Endodermal cell (in vitro differentiated cells): ENCODE measurements at regions not wholly inside any gene's neighbourhood (a gene's known extent, or its start where the extent isn't known, plus 50 kb on each side); places are given as distances from the start of the nearest gene placed in this dataset.

Experiments used
- DNase-seq: peaks from one replicate; pipeline ENCODE4 v3.0.0-alpha.2; 2017
- H3K27ac ChIP-seq: 2 replicates; pipeline ENCODE4 v1.5.1; 2013; ENCODE audit warnings: mild to moderate bottlenecking, low read depth, low read length, moderate library complexity
- H3K27me3 ChIP-seq: 2 replicates; pipeline ENCODE4 v1.6.1; 2013; ENCODE audit warnings: mild to moderate bottlenecking, low read length, moderate library complexity; ENCODE audit not compliant: insufficient read depth, control insufficient read depth, poor library complexity, severe bottlenecking
- H3K36me3 ChIP-seq: 2 replicates; pipeline ENCODE4 v1.7.0; 2013; ENCODE audit warnings: mild to moderate bottlenecking, low read length, moderate library complexity; ENCODE audit not compliant: control insufficient read depth, insufficient read depth
- H3K4me1 ChIP-seq: one replicate; pipeline ENCODE4 v1.7.0; 2013; ENCODE audit warnings: low read length; ENCODE audit not compliant: control insufficient read depth, insufficient read depth
- H3K4me3 ChIP-seq: 2 replicates; pipeline ENCODE4 v1.5.1; 2013; ENCODE audit warnings: mild to moderate bottlenecking, low read length, moderate library complexity
- H3K9ac ChIP-seq: 2 replicates; pipeline ENCODE4 v1.6.1; 2013; ENCODE audit warnings: mild to moderate bottlenecking, low read length, moderate library complexity; ENCODE audit not compliant: poor library complexity, severe bottlenecking; ENCODE audit errors: extremely low read depth
- H3K9me3 ChIP-seq: 2 replicates; pipeline ENCODE4 v1.6.1; 2013; ENCODE audit warnings: mild to moderate bottlenecking, low read length, moderate library complexity; ENCODE audit not compliant: control insufficient read depth
- H3K27ac Mint-ChIP-seq: 2 replicates; pipeline ENCODE4 v1.8.0; 2020; ENCODE audit warnings: mixed read lengths
- H3K27me3 Mint-ChIP-seq: 2 replicates; pipeline ENCODE4 v1.8.0; 2021; ENCODE audit warnings: mild to moderate bottlenecking, mixed read lengths; ENCODE audit not compliant: insufficient read depth
- H3K36me3 Mint-ChIP-seq: 2 replicates; pipeline ENCODE4 v1.8.0; 2020; ENCODE audit warnings: low read depth, mixed read lengths
- H3K4me1 Mint-ChIP-seq: 2 replicates; pipeline ENCODE4 v1.8.0; 2020; ENCODE audit warnings: mixed read lengths
- H3K4me3 Mint-ChIP-seq: 2 replicates; pipeline ENCODE4 v1.8.0; 2020; ENCODE audit warnings: mild to moderate bottlenecking, moderate library complexity, mixed read lengths
- H3K9me3 Mint-ChIP-seq: 2 replicates; pipeline ENCODE4 v1.8.0; 2020; ENCODE audit warnings: mild to moderate bottlenecking, mixed read lengths
- CTCF ChIP-seq: fragments of 200-600 bp; sonication (generic); conservative IDR thresholded peaks from 2 replicates; pipeline ENCODE4 v1.5.0; 2021; ENCODE audit warnings: antibody characterized with exemption, mild to moderate bottlenecking
- WGBS, 2 experiments: methylation state at CpG; one replicate each; pipeline versions ENCODE4 v1.1.5 to v1.1.7; 2013; ENCODE audit warnings: missing lambda C conversion rate in 2 of 2, mixed read lengths in 1 of 2; ENCODE audit not compliant: insufficient coverage in 1 of 2, insufficient read length in 1 of 2; 5-methylcytosine and 5-hydroxymethylcytosine counted together

GRCh38 chr7:124084024-124084423 lies 51.2 kb upstream of the TMEM229A start:
- 85 to 86% methylated on average over 1 to 3 of the region's 3 CpGs for whole genome bisulfite sequencing, 2 experiments
- Mint-ChIP-seq H3K9me3 (no peaks in the 10 kb centered on the region), H3K36me3 (no peaks in the 10 kb centered on the region), H3K4me1 (no peaks in the 10 kb centered on the region), H3K27ac (no peak overlapping the region), H3K4me3 (no peak overlapping the region), H3K27me3 (no peaks in the 10 kb centered on the region)
- no peaks in the 10 kb centered on the region for H3K9me3 ChIP-seq
- H3K9ac ChIP-seq: no peak overlapping the region
- H3K27ac ChIP-seq: no peak overlapping the region
- TF ChIP-seq CTCF: no peak
- no peaks in the 10 kb centered on the region for H3K27me3 ChIP-seq
- no peak for DNase-seq
- H3K4me1 ChIP-seq: no peaks in the 10 kb centered on the region
- H3K36me3 ChIP-seq: no peaks in the 10 kb centered on the region
- no peak overlapping the region for H3K4me3 ChIP-seq
